Choroid plexus epithelial cell (primary cell): ENCODE measurements at regions not wholly inside any gene's neighbourhood (a gene's known extent, or its start where the extent isn't known, plus 50 kb on each side); places are given as distances from the start of the nearest gene placed in this dataset.

Experiments
- DNase-seq: peaks from one replicate; pipeline ENCODE4 v3.0.0-alpha.2; 2010; ENCODE audit warnings: low read depth
- H3K4me3 ChIP-seq: 2 replicates; pipeline ENCODE4 v1.5.1; 2011; ENCODE audit warnings: low read depth, mild to moderate bottlenecking, control low read depth, low read length, moderate library complexity
- TF ChIP-seq, protein P1 (sequence below): conservative IDR thresholded peaks from 2 replicates; pipeline ENCODE4 v1.5.1; 2011; ENCODE audit warnings: low read depth, mild to moderate bottlenecking, control low read depth, inconsistent platforms, low read length, moderate library complexity

DNA sequence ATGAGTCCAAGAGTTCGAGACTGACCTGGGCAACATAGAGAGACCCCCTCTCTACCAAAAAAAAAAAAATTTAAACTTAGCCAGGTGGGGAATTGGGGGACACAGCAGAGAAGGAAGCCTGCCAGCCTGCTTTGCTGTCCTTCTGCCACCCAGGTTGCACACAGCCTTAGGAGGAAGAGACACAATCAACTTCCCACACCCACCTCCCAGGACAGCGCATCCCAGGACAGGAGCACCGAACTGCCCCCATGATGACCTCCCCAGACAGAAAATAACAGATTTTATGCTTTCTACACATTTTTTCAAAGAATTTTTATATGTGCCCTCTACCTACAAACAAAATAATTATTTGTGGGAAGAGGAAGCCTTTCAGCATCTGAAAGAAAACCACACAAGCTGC, 126.0 kb upstream of the ZNF507 start:
- no peak for DNase-seq
- no peak overlapping the region for H3K4me3 ChIP-seq

DNA sequence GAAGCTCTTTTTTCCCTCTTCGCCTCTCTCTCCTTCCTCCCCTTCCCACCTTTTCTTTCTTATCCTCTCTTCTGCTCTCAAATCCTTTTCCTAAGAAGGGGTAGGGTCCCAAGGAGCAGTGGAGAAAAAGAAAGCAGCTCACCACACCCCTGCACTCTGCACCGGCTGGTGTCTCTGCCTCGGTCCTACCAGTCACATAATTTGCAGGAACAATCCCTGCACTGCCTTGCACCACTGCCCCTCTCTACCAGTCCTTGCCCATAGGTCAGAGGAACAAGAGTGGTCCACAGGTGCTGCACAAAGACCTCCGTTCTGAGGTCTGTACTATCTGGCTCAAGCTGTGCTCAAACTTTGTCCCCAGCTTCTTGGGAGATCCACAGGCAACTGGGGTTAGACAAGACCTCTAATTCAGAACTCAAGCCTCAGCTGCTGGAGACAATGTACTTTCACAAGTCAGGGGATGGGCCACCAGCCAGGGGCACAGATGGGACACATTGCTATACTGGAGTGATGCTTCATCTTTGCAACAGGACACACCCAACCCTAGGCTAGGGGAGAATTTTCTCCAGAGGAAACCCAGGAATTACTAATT, 125.4 kb upstream of the ZNF507 start:
- TF ChIP-seq, protein P1, sequence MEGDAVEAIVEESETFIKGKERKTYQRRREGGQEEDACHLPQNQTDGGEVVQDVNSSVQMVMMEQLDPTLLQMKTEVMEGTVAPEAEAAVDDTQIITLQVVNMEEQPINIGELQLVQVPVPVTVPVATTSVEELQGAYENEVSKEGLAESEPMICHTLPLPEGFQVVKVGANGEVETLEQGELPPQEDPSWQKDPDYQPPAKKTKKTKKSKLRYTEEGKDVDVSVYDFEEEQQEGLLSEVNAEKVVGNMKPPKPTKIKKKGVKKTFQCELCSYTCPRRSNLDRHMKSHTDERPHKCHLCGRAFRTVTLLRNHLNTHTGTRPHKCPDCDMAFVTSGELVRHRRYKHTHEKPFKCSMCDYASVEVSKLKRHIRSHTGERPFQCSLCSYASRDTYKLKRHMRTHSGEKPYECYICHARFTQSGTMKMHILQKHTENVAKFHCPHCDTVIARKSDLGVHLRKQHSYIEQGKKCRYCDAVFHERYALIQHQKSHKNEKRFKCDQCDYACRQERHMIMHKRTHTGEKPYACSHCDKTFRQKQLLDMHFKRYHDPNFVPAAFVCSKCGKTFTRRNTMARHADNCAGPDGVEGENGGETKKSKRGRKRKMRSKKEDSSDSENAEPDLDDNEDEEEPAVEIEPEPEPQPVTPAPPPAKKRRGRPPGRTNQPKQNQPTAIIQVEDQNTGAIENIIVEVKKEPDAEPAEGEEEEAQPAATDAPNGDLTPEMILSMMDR = no peak
- DNase-seq = no peak
- no peak overlapping the region for H3K4me3 ChIP-seq

More for the DNA sequence above, 126.0 kb upstream of the ZNF507 start:
- TF ChIP-seq, protein P1 = no peak

DNA sequence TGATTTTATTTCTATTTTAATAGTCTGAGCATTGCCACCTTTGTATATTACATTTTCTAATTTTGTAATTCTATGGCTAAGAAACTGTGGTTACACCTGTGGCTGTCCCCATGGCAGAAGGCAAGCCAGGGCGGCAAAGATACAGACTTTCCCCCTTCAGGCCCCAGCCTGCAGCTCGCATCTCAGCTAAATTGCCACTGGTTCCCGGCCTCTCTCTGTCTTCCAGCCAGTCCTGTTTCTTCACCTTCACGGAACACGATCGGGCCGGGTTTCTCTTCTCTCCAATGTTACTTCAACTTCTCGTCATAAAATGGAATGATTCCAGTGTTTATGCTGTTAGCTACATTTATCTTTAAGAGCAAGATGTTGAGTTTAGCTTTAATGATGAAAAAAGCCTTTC, 124.5 kb upstream of the ZNF507 start:
- H3K4me3 ChIP-seq = no peak overlapping the region
- TF ChIP-seq, protein P1 = no peak
- DNase-seq = no peak

DNA sequence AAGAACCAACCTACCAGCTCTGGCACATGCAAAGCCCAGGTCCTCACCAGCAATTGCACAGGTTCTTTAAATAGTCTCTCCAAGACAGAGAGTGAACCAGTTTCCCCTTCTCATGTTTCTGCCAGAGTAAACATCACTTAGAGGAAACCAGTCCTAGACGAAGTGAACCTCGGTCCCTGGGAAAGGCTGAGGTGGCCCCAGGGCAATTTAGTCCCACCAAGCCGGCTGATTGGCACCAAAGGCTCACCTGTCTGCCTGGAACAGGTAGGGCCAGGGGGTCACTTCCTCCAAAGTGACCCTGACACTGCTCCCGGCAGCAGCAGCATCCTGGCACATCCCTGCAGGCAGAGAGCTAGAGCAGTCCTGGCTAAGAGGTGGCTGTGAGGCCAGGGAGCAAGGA, 122.9 kb upstream of the ZNF507 start:
- TF ChIP-seq, protein P1 = no peak
- no peak overlapping the region for H3K4me3 ChIP-seq
- no peak for DNase-seq

DNA sequence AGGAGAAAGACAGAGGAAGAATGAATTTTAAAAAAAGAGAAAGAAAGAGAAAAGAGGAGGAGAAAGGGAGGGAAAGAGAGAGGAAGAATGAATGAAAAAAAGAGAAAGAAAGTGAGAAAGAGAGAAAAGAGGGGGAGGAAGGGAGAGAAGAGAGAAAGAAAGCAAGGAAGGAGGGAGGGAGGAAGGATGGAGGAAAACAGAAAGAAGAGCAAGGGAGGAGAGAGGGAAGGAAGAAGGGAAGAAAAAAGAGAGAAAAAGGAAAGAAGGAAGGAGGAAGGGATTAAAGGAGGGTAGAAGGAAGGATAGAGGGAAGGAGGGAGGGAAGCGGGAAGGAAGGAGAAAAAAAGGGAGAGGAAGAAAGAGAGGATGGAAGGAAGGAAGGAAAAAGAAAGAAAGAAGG, 122.3 kb upstream of the ZNF507 start:
- no peak for DNase-seq
- no peak overlapping the region for H3K4me3 ChIP-seq

DNA sequence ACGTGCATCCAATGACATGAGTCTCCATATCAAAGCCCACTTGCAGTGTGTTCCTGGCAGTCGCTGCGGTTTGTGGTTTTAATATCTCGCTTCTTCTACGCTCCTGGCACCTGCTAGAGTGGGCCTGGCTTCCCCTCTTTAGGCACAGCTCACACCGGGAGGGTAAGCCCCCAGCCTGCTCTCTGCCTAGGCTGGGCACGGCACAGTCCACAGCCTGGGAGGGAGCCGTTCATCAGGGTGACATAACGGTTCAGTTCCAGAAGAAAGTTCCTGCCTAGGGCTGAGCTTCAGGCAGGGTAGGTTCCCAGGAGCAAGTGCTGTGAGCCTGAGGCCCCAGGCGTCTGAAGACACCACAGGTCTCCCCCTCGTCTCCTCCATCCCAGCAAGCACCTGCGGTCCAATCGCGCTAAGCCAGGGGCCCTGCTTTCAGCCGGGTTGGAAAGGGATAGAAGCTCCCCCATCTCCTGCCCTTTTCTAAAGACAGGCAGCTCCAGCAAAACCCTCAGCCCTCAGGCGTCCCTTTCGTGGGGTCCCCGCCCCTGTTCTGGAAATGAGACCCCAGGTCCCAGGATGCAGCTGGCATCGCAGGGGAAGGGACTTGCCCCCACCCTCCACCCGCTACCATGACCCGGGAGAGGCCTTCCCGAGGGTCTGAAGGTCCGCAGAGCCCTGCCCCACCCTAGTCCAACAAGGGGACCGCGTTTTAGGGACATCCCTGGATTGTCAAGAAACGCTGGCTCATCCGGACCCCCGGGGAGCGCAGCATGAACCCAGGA, 121.6 kb upstream of the ZNF507 start:
- no peak overlapping the region for H3K4me3 ChIP-seq
- TF ChIP-seq, protein P1 = no peak
- DNase-seq = no peak

More for the DNA sequence above, 122.3 kb upstream of the ZNF507 start:
- TF ChIP-seq, protein P1 = no peak
